ENCODE measurements at regions not wholly inside any gene's neighbourhood (a gene's known extent, or its start where the extent isn't known, plus 50 kb on each side); places are given as distances from the start of the nearest gene placed in this dataset.

DNA sequence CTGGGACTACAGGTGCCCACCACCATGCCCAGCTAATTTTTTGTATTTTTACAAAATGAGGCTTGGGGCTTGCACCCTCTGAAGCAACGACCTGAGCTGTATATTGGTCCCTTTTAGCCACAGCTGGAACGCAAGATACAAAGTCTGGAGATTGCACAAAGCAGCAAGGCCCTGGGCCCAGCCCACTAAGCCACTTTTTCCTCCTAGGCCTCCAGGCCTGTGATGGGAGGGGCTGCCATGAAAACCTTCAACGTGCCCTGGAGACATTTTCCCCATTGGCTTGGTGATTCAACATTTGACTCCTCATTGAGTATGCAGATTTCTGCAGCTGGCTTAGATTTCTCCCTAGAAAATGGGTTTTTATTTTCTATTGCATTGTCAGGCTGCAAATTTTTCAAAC is 69.2 kb downstream of the CYB561 start:
- H3K4me3 Mint-ChIP-seq: no peak overlapping the region
- Histone ChIP-seq H3K9ac (ENCODE audit: extremely low read depth, insufficient read length, low read length) (no peak overlapping the region), H3K4me2 (ENCODE audit: insufficient read depth, insufficient read length, low read length) (no peak overlapping the region), H3K4me1 (ENCODE audit: insufficient read depth, low read length) (no peaks in the 10 kb centered on the region), H3K4ac (ENCODE audit: low read depth, low read length) (no peak overlapping the region), H4K8ac (replicated peaks; ENCODE audit: insufficient read length, low read depth, low read length) (no peak overlapping the region), H3K9me3 (ENCODE audit: control insufficient read depth, low read depth, low read length) (no peaks in the 10 kb centered on the region), H2BK5ac (ENCODE audit: insufficient read length, low read length) (no peak overlapping the region), H4K91ac (ENCODE audit: insufficient read length, low read depth, low read length) (no peak overlapping the region), H3K23ac (ENCODE audit: insufficient read length, low read depth, low read length) (no peak overlapping the region), H3K14ac (ENCODE audit: insufficient read depth, low read length) (no peak overlapping the region), H2BK12ac (ENCODE audit: insufficient read length, low read depth, low read length) (no peak overlapping the region), H4K5ac (ENCODE audit: insufficient read length, low read depth, low read length) (no peak overlapping the region), H3K79me2 (ENCODE audit: insufficient read depth, low read length) (no peaks in the 10 kb centered on the region), H3K79me1 (ENCODE audit: insufficient read depth, low read depth, low read length, poor library complexity, severe bottlenecking) (no peaks in the 10 kb centered on the region), H4K20me1 (ENCODE audit: control insufficient read depth, insufficient read depth, insufficient read length) (no peaks in the 10 kb centered on the region), H2AK5ac (ENCODE audit: insufficient read length, low read length) (no peak overlapping the region), H3K18ac (ENCODE audit: insufficient read length, low read depth, low read length) (no peak overlapping the region), H2BK120ac (ENCODE audit: low read depth, low read length, poor library complexity, severe bottlenecking) (no peak overlapping the region), H2BK15ac (ENCODE audit: low read depth, low read length) (no peak overlapping the region), H2AFZ (ENCODE audit: low read length) (no peak overlapping the region), H3K23me2 (ENCODE audit: insufficient read length, low read depth, low read length, poor library complexity, severe bottlenecking) (no peaks in the 10 kb centered on the region), H3K27ac (ENCODE audit: insufficient read length, low read depth, low read length) (no peak overlapping the region), H3K27me3 (ENCODE audit: insufficient read depth, low read length) (no peaks in the 10 kb centered on the region), H3K56ac (ENCODE audit: insufficient read length, low read depth, low read length) (no peak overlapping the region), H2BK20ac (ENCODE audit: low read depth, low read length, poor library complexity, severe bottlenecking) (no peak overlapping the region), H3T11ph (ENCODE audit: low read length) (no peak overlapping the region)
- no peak for DNase-seq
- TF ChIP-seq, protein P1, sequence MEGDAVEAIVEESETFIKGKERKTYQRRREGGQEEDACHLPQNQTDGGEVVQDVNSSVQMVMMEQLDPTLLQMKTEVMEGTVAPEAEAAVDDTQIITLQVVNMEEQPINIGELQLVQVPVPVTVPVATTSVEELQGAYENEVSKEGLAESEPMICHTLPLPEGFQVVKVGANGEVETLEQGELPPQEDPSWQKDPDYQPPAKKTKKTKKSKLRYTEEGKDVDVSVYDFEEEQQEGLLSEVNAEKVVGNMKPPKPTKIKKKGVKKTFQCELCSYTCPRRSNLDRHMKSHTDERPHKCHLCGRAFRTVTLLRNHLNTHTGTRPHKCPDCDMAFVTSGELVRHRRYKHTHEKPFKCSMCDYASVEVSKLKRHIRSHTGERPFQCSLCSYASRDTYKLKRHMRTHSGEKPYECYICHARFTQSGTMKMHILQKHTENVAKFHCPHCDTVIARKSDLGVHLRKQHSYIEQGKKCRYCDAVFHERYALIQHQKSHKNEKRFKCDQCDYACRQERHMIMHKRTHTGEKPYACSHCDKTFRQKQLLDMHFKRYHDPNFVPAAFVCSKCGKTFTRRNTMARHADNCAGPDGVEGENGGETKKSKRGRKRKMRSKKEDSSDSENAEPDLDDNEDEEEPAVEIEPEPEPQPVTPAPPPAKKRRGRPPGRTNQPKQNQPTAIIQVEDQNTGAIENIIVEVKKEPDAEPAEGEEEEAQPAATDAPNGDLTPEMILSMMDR (conservative IDR thresholded peaks at IDR 0.05): no peak
- H3K27me3 Mint-ChIP-seq (ENCODE audit: low read depth): no peaks in the 10 kb centered on the region
- H3K27ac Mint-ChIP-seq: no peak overlapping the region
- H3K9me3 Mint-ChIP-seq: peaks cover 14 to 15% of the 10 kb centered on the region in 2 experiments
- WGBS (ENCODE audit: extremely low coverage, insufficient read length, low lambda C conversion rate): no CpG with 5 or more reads among the region's 3 CpGs
- H3K36me3 Mint-ChIP-seq (ENCODE audit: insufficient read depth in 1 of 3, low read depth in 3 of 3): peaks cover 8 to 14% (median 8%) of the 10 kb centered on the region in 3 experiments
- no peaks in the 10 kb centered on the region for H3K4me1 Mint-ChIP-seq
